H1 (cell line): ENCODE measurements at regions not wholly inside any gene's neighbourhood (a gene's known extent, or its start where the extent isn't known, plus 50 kb on each side); places are given as distances from the start of the nearest gene placed in this dataset.

Experiments
- CTCF ChIA-PET: fragments of 300-600 bp; sonication (Branson Sonifier 250); formaldehyde crosslinking; loops from one replicate; lab custom pipeline; 2021; ENCODE audit not compliant: partially characterized antibody; lab: Charles Lee
- POLR2A ChIA-PET: fragments of 300-600 bp; sonication (Branson Sonifier 250); formaldehyde crosslinking; loops from one replicate; lab custom pipeline; 2021; ENCODE audit warnings: inconsistent platforms; ENCODE audit not compliant: partially characterized antibody; lab: Charles Lee
- DNase-seq, 2 experiments: peaks; one replicate each; pipeline versions ENCODE4 v3.0.0 to v3.0.0-alpha.2; 2010 to 2022; ENCODE audit warnings: low spot score in 2 of 2, low read depth in 1 of 2, mixed read lengths in 1 of 2
- FAIRE-seq: peaks from 2 replicates; lab custom pipeline; 2011; peaks lifted over from hg19 to GRCh38; lab: Jason Lieb, UNC
- H2AFZ ChIP-seq: 2 replicates; pipeline ENCODE4 v1.8.1; 2012; ENCODE audit warnings: low read length, inconsistent platforms
- H2AK5ac ChIP-seq: 2 replicates; pipeline ENCODE4 v1.6.1; 2013; ENCODE audit warnings: low read depth, low read length
- H2BK120ac ChIP-seq: replicated peaks from 2 replicates; pipeline ENCODE3; 2013; ENCODE audit warnings: low read depth, low read length, inconsistent platforms
- H2BK12ac ChIP-seq: 2 replicates; pipeline ENCODE4 v1.6.1; 2013; ENCODE audit warnings: low read depth, low read length
- H2BK15ac ChIP-seq: 2 replicates; pipeline ENCODE4 v1.6.1; 2013; ENCODE audit warnings: low read length
- H2BK20ac ChIP-seq: 2 replicates; pipeline ENCODE4 v1.6.1; 2013; ENCODE audit warnings: low read length
- H2BK5ac ChIP-seq: 2 replicates; pipeline ENCODE4 v1.6.1; 2013; ENCODE audit warnings: low read depth, low read length
- H3K14ac ChIP-seq: 2 replicates; pipeline ENCODE4 v1.6.1; 2013; ENCODE audit warnings: inconsistent platforms; ENCODE audit not compliant: insufficient read length
- H3K18ac ChIP-seq: 2 replicates; pipeline ENCODE4 v1.6.1; 2013; ENCODE audit warnings: low read length; ENCODE audit errors: extremely low read depth
- H3K23ac ChIP-seq: 2 replicates; pipeline ENCODE4 v1.6.1; 2013; ENCODE audit warnings: inconsistent platforms; ENCODE audit not compliant: insufficient read length
- H3K23me2 ChIP-seq: 2 replicates; pipeline ENCODE4 v1.6.1; 2013; ENCODE audit warnings: low read depth, low read length
- H3K27ac ChIP-seq: 2 replicates; pipeline ENCODE4 v1.6.1; 2011; ENCODE audit warnings: low read depth, low read length, inconsistent platforms
- H3K27me3 ChIP-seq, 4 experiments: replicated peaks in 1 of 4; 1 replicate in 1 of 4; 2 replicates in 3 of 4; pipeline versions ENCODE4 v1.6.1 to v1.8.1; 2011 to 2013; ENCODE audit warnings: low read length in 3 of 4, mild to moderate bottlenecking in 3 of 4, inconsistent platforms in 2 of 4, mixed read lengths in 2 of 4, moderate library complexity in 1 of 4; ENCODE audit not compliant: control insufficient read depth in 3 of 4, insufficient read depth in 3 of 4; ENCODE audit errors: extremely low read depth in 1 of 4
- H3K36me3 ChIP-seq, 4 experiments: 2 replicates each; pipeline versions ENCODE4 v1.6.1 to v1.8.1; 2011 to 2013; ENCODE audit warnings: mild to moderate bottlenecking in 4 of 4, low read length in 3 of 4, moderate library complexity in 2 of 4, control low read depth in 1 of 4, inconsistent platforms in 1 of 4; ENCODE audit not compliant: insufficient read depth in 4 of 4, control insufficient read depth in 2 of 4
- H3K4ac ChIP-seq: replicated peaks from 2 replicates; pipeline ENCODE3; 2013; ENCODE audit warnings: low read length, low read depth, mixed read lengths, inconsistent platforms; ENCODE audit not compliant: insufficient read length
- H3K4me1 ChIP-seq, 4 experiments: replicated peaks in 1 of 4; 1 replicate in 1 of 4; 2 replicates in 3 of 4; pipeline versions ENCODE4 v1.6.1 to v1.8.1; 2011 to 2013; ENCODE audit warnings: low read length in 3 of 4, inconsistent platforms in 2 of 4, mixed read lengths in 1 of 4; ENCODE audit not compliant: insufficient read depth in 4 of 4, control insufficient read depth in 3 of 4
- H3K4me2 ChIP-seq, 2 experiments: 2 replicates each; pipeline versions ENCODE4 v1.6.1 to v1.8.1; 2011 to 2013; ENCODE audit warnings: low read depth in 2 of 2, low read length in 2 of 2, control low read depth in 1 of 2, inconsistent platforms in 1 of 2, mild to moderate bottlenecking in 1 of 2; ENCODE audit not compliant: insufficient read depth in 1 of 2
- H3K4me3 ChIP-seq, 4 experiments: fragments of 200-600, 300-600 bp in 1 of 4; sonication (generic), shearing (Covaris generic), sonication (Bioruptor Twin) in 1 of 4; 2 replicates each; pipeline versions ENCODE4 v1.5.1 to v1.8.1; 2011 to 2016; ENCODE audit warnings: low read length in 4 of 4, low read depth in 3 of 4, control low read depth in 2 of 4, inconsistent platforms in 2 of 4, mild to moderate bottlenecking in 2 of 4, mixed read lengths in 1 of 4, moderate library complexity in 1 of 4; ENCODE audit not compliant: insufficient read depth in 2 of 4; ENCODE audit errors: extremely low read depth in 1 of 4
- H3K56ac ChIP-seq: replicated peaks from 2 replicates; pipeline ENCODE3; 2013; ENCODE audit warnings: low read depth, mild to moderate bottlenecking, mixed read lengths, low read length, inconsistent platforms; ENCODE audit not compliant: insufficient read length
- H3K79me1 ChIP-seq: 2 replicates; pipeline ENCODE4 v1.6.1; 2013; ENCODE audit warnings: low read depth, low read length, control low read depth
- H3K79me2 ChIP-seq, 2 experiments: 2 replicates each; pipeline versions ENCODE4 v1.6.1 to v1.8.1; 2012 to 2013; ENCODE audit warnings: low read length in 2 of 2, mild to moderate bottlenecking in 2 of 2, inconsistent platforms in 1 of 2; ENCODE audit not compliant: insufficient read depth in 2 of 2, control insufficient read depth in 1 of 2
- H3K9ac ChIP-seq, 4 experiments: replicated peaks in 1 of 4; 1 replicate in 1 of 4; 2 replicates in 3 of 4; pipeline versions ENCODE4 v1.6.1 to v1.8.1; 2011 to 2013; ENCODE audit warnings: low read depth in 3 of 4, low read length in 3 of 4, control low read depth in 2 of 4, mild to moderate bottlenecking in 2 of 4, moderate library complexity in 2 of 4, inconsistent platforms in 1 of 4; ENCODE audit errors: extremely low read depth in 1 of 4
- H3K9me3 ChIP-seq, 2 experiments: 2 replicates each; pipeline versions ENCODE4 v1.6.1 to v1.8.1; 2012 to 2013; ENCODE audit warnings: mild to moderate bottlenecking in 2 of 2, moderate library complexity in 2 of 2, control low read depth in 1 of 2, inconsistent platforms in 1 of 2, low read depth in 1 of 2, low read length in 1 of 2, mixed read lengths in 1 of 2; ENCODE audit not compliant: insufficient read depth in 2 of 2
- H4K20me1 ChIP-seq, 2 experiments: replicated peaks in 1 of 2; 2 replicates each; pipeline versions ENCODE3 to v1.8.1; 2011 to 2013; ENCODE audit warnings: inconsistent platforms in 2 of 2, low read length in 2 of 2, mild to moderate bottlenecking in 1 of 2; ENCODE audit not compliant: insufficient read depth in 2 of 2, control insufficient read depth in 1 of 2
- H4K5ac ChIP-seq: 2 replicates; pipeline ENCODE4 v1.6.1; 2013; ENCODE audit warnings: low read length, low read depth, mixed read lengths, inconsistent platforms; ENCODE audit not compliant: insufficient read length
- H4K8ac ChIP-seq: 2 replicates; pipeline ENCODE4 v1.8.0; 2013; ENCODE audit warnings: mild to moderate bottlenecking, moderate library complexity, low read length, inconsistent platforms; ENCODE audit not compliant: insufficient read depth; ENCODE audit errors: extremely low read depth
- H4K91ac ChIP-seq: replicated peaks from 2 replicates; pipeline ENCODE3; 2013; ENCODE audit warnings: low read length, mixed read lengths, inconsistent platforms; ENCODE audit not compliant: insufficient read length
- BRCA1 ChIP-seq: IDR thresholded peaks from 2 replicates; pipeline ENCODE4 v1.6.1; 2012; ENCODE audit warnings: low read depth, low read length, improper control_type of control experiment
- CBX8 ChIP-seq: fragments of 300-800, 300-1000 bp; sonication (generic); IDR thresholded peaks from 2 replicates; pipeline ENCODE4 v1.7.1; 2016; ENCODE audit warnings: low read depth, low read length, borderline replicate concordance
- CEBPB ChIP-seq: IDR thresholded peaks from 2 replicates; pipeline ENCODE4 v1.6.1; 2012; ENCODE audit warnings: low read depth, low read length
- CHD2 ChIP-seq: IDR thresholded peaks from 2 replicates; pipeline ENCODE4 v1.6.1; 2012; ENCODE audit warnings: low read length, improper control_type of control experiment
- CREB1 ChIP-seq: IDR thresholded peaks from 2 replicates; pipeline ENCODE4 v1.6.1; 2012; ENCODE audit warnings: inconsistent platforms
- CTBP2 ChIP-seq: IDR thresholded peaks from 2 replicates; pipeline ENCODE4 v1.7.0; 2011; ENCODE audit warnings: borderline replicate concordance, mild to moderate bottlenecking, moderate library complexity, mixed read lengths, low read length; ENCODE audit not compliant: insufficient read depth, insufficient read length
- HDAC2 ChIP-seq, 2 experiments: fragments of 300-600 bp in 1 of 2; sonication (generic) in 1 of 2; IDR thresholded peaks; 2 replicates each; pipeline ENCODE4 v1.6.1; 2011 to 2012; ENCODE audit warnings: low read depth in 2 of 2, low read length in 2 of 2, mild to moderate bottlenecking in 2 of 2, moderate library complexity in 2 of 2, borderline replicate concordance in 1 of 2, inconsistent platforms in 1 of 2
- KDM1A ChIP-seq: fragments of 200-600, 300-600 bp; sonication (generic); IDR thresholded peaks from 2 replicates; pipeline ENCODE4 v1.7.1; 2016; ENCODE audit warnings: mild to moderate bottlenecking, low read length, borderline replicate concordance
- SIN3A ChIP-seq, 2 experiments: IDR thresholded peaks in 1 of 2; conservative IDR thresholded peaks in 1 of 2; 2 replicates each; pipeline ENCODE4 v1.6.1; 2011 to 2012; ENCODE audit warnings: low read length in 2 of 2, improper control_type of control experiment in 1 of 2, low read depth in 1 of 2, mild to moderate bottlenecking in 1 of 2
- TCF12 ChIP-seq: IDR thresholded peaks from 2 replicates; pipeline ENCODE4 v1.6.1; 2011; ENCODE audit warnings: low read depth, mild to moderate bottlenecking, low read length
- whole genome bisulfite sequencing, 2 experiments: shearing (Covaris generic) in 1 of 2; methylation state at CpG; one replicate each; pipeline versions ENCODE4 v1.1.6 to v1.1.7; 2013 to 2015; ENCODE audit warnings: low lambda C conversion rate in 2 of 2, mixed read lengths in 2 of 2, inconsistent platforms in 1 of 2, low coverage in 1 of 2, missing lambda C conversion rate in 1 of 2; ENCODE audit not compliant: insufficient replicate concordance in 2 of 2, insufficient coverage in 1 of 2, insufficient read length in 1 of 2; ENCODE audit errors: extremely low coverage in 1 of 2, missing lambda C conversion rate in 1 of 2; 5-methylcytosine and 5-hydroxymethylcytosine counted together

- no peak overlapping the region for H3K9ac ChIP-seq
- no peak overlapping the region for H3K27ac ChIP-seq
- no peak overlapping the region for H2AK5ac ChIP-seq
- no peaks in the 10 kb centered on the region for H3K27me3 ChIP-seq
- H4K8ac ChIP-seq: no peak overlapping the region
- no peak overlapping the region for H3K23ac ChIP-seq
- H2BK15ac ChIP-seq: no peak overlapping the region
- H3K79me2 ChIP-seq: no peaks in the 10 kb centered on the region
- no peak overlapping the region for H2BK12ac ChIP-seq
- no peaks in the 10 kb centered on the region for H4K20me1 ChIP-seq
- H3K18ac ChIP-seq: no peak overlapping the region
- H2BK120ac ChIP-seq: no peak overlapping the region
- H3K4me1 ChIP-seq: no peaks in the 10 kb centered on the region
- H3K4me3 ChIP-seq: no peak overlapping the region
- no peak for DNase-seq
- H3K23me2 ChIP-seq: no peaks in the 10 kb centered on the region
- TF ChIP-seq BRCA1: no peak
- TF ChIP-seq TCF12: no peak
- TF ChIP-seq CREB1: no peak
- no peak for TF ChIP-seq CBX8
- no peak for TF ChIP-seq KDM1A
- TF ChIP-seq SIN3A (conservative IDR thresholded peaks at IDR 0.05 in 1 of 2, IDR thresholded peaks at IDR 0.05 in 1 of 2; ENCODE audit: low read depth in 1 of 2, low read length in 2 of 2): no peak
- TF ChIP-seq CEBPB: no peak
- TF ChIP-seq CHD2: no peak
- no peak for TF ChIP-seq CTBP2
- TF ChIP-seq HDAC2 (IDR thresholded peaks at IDR 0.05; ENCODE audit: borderline replicate concordance in 1 of 2, low read depth in 2 of 2, low read length in 2 of 2): no peak
- TF ChIP-seq, all 59 proteins: peak for 0
- H3K36me3 ChIP-seq: no peaks in the 10 kb centered on the region
- no peaks in the 10 kb centered on the region for H3K79me1 ChIP-seq
- H2AFZ ChIP-seq: no peak overlapping the region
- H3K9me3 ChIP-seq: no peaks in the 10 kb centered on the region; a peak in 1 of 4 replicates
- POLR2A ChIA-PET: no interaction called here
- H3K14ac ChIP-seq: no peak overlapping the region
- H3K56ac ChIP-seq: no peak overlapping the region
- no peak overlapping the region for H3K4ac ChIP-seq
- H4K5ac ChIP-seq: no peak overlapping the region
- FAIRE-seq: no peak
- CTCF ChIA-PET: no interaction called here
- H2BK5ac ChIP-seq: no peak overlapping the region
- H2BK20ac ChIP-seq: no peak overlapping the region
- H4K91ac ChIP-seq: no peak overlapping the region
- no peak overlapping the region for H3K4me2 ChIP-seq
- 95% methylated on average over 8 of the region's 8 CpGs; no CpG with 5 or more reads in 1 of the 2 experiments for WGBS, 2 experiments
Measured at GRCh38 chr9:108618906-108619550, 236.8 kb downstream of the ACTL7B start.
